Stimulated activated CD8-positive, alpha-beta memory T cell treated with anti-CD3 and anti-CD28 coated beads, Interleukin-7, amount 100 ng/mL, for 48 hours (primary cell): ENCODE measurements at regions not wholly inside any gene's neighbourhood (a gene's known extent, or its start where the extent isn't known, plus 50 kb on each side); places are given as distances from the start of the nearest gene placed in this dataset.
"Not testable (repeated sequence)": the region's sequence is repeated elsewhere in the genome, so short reads cannot be mapped to it uniquely, and the experiment has no call there.

ENCODE experiments used
- DNase-seq, 2 donors: peaks; one replicate each; pipeline ENCODE4 v3.0.0-alpha.2; 2020; ENCODE audit warnings: low read depth in 1 of 2; ENCODE audit errors: extremely low read depth in 1 of 2

DNA sequence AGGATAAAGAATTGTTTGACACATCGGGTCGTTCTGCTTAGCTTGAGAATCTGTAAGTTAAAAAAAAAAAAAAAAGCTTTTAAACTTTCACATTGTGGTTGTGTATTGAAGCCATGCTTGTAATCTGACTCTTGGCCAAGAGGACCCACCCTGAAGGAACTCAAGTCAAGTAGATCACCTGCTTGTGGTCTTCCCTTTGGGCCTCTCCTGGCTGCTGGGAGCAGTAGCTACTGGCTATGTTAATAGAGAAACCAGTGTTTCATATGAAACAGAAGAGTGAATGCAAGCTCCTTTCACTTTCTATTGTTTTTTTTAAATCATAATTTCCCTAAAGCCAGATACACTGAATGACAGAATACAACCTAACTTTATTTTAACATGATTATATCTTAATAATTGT, 402.4 kb upstream of the NDST4 start:
- DNase-seq: no peak

DNA sequence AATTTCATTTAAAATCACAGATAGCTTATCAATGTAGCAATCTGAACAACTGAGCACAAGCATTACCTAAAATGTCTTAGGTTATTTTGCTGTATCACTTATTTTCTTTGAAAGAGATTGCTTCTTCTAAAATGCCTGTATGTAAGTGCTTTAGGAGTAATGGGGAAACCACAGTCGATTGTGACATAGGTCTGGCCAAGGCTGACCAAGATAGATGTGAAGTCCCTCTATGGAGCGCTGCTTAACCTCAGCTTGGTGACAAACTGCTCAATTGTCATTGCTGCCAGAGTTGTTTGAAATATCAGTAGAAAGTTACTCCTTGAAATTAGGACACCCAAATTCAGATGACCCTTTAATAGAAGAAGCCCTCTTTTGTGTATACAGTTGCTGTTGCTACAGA, 401.9 kb upstream of the NDST4 start:
- DNase-seq: no peak

DNA sequence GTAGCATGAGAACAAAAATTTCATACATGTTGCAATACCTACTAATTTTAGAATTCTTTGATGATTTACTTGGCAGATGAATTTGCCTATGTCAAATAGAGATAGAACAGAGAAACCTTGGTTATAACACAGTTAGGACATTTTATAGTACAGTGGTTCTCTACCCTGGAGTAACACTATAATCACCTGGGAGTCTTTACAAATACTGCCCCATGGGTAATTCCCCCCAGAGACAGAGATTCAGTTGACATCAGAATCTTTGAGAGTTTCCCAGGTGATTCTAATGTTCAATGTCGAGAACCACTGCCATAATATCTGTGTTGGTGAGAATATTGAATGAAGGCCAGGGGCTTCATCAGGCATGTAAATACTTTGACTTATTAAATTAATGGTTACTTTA, 401.3 kb upstream of the NDST4 start:
- DNase-seq: no peak

DNA sequence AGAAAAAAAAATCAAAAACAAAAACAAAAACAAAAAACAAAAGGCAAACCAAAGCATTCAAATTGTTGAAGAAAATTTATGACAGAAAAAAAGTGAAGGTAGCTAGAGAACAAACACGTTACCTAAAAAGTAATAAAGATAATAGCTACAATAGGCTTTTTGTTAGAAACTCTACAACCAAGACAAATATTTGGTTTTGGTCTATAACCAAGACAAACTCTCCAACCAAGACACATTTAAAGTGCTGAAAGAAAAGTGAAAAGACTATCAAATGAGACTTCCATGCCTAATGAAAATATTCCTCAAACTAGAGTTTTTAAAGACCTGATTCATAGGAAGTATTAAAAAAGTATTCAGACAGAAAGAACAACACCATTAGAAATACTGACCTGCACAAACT, 391.9 kb upstream of the NDST4 start:
- DNase-seq: no peak

DNA sequence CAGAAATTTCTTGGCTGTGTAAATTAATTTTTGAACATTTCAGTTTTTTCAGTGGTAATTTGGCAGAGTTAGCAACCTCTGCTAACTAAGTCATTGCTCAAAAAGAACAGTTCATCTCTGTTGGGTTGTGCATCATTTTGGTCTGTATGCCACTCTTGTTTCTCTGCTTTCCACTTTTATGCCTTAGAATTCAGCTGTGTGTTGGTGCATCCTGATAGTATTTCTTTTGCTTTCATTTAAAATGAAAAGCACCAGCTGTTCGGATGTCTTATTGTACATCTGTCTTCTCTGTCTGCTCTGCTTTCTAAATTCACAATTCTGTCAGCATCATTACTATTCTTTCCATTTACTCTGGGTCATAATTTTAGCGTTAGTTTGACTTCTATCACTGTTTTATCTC, 388.2 kb upstream of the NDST4 start:
- DNase-seq: no peak

DNA sequence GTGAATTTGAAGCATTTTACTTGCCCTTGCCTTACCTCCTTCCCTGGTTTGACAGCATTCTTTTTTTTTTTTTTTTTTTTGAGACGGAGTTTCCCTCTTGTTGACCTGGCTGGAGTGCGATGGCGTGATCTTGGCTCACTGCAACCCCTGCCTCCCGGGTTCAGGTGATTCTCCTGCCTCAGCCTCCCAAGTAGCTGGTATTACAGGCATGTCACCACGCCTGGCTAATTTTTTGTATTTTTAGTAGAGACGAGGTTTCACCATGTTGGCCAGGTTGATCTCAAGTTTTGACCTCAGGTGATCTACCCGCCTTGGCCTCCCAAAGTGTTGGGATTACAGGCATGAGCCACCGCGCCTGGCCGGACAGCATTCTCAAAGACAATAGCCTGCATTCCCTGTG, 380.4 kb upstream of the NDST4 start:
- not testable (repeated sequence) for DNase-seq

DNA sequence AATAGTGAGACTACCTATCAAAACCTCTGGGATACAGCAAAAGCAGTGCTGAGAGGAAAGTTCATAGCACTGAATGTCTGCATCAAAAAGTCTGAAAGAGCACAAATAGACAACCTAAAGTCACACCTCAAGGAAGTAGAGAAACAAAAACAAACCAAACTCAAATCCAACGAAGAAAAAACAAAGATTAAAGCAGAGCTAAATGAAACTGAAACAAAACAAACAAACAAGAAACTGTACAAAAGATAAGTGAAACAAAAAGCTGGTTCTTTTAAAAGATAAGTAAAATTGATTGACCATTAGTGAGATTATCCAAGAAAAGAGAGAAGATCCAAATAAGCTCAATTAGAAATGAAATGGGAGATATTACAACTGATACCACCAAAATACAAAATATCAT, 378.3 kb upstream of the NDST4 start:
- DNase-seq: no peak

DNA sequence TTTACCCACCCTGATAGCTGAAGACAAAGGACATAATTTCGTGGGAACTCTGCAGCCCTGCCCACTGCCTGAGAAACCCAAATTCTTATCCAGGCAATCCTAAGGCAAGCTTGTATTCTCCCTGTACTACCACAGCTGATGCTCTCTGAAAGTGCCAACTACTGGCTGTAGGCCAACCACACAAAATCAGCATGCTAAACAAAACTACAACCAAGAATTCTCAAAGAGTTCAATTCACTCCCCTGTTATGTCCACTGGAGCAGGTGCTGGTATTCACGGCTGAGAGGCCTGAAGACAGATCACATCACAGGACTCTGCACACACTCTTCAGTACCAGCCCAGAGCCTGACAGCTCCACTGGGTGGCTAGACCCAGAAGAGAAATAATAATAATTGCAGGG, 375.9 kb upstream of the NDST4 start:
- DNase-seq: no peak

DNA sequence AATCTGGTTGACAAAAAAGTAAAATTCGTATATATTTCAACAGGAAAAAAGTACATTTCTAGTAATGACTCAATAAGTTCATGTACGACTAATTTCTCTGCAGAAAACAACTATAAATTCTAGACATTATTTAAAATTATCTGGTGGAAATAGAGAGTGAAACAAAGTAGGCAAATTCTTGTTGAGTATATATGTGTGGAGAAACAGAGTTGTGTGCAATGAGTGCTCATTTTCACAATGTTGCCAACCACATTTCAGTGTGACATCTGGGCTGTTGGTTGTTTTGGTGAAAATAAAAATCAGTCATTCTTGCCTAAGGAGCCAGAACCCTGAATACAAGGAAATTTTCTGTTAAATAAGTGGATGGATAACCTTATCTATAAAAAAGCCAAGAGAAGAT, 372.0 kb upstream of the NDST4 start:
- no peak for DNase-seq

DNA sequence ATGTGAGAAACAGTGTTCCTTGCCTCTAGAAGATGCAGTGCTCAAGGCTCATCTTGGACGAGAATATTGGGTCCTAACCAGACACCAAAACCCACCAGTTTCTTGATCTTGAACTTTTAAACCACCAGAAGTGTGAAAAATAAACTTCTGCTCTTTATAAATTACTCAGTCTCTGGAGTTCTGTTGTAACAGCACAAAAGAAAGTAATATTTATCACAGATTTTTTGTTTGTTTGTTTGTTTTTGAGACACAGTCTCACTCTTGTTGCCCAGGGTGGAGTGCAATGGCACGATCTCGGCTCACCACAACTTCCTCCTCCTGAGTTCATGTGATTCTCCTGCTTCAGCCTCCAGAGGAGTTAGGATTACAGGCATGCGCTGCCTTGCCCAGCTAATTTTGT, 371.1 kb upstream of the NDST4 start:
- DNase-seq: no peak

DNA sequence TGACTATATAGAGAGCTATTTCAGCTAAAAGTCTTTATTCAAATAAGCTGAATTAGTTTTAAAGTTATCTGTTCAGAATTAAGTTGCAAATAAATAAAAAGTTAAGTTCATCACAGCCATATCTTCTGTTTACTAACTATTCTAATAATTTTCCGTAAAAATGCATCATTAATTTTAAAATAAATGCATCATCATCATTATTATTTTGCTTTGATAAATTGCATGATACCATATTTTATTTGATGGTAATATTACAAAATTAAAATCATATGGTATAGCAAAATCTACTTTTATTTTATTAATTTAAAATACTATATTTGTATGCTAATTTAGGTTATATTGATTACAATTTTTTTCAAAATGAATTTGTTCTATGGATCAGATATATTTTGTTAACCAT, 357.3 kb upstream of the NDST4 start:
- no peak for DNase-seq

DNA sequence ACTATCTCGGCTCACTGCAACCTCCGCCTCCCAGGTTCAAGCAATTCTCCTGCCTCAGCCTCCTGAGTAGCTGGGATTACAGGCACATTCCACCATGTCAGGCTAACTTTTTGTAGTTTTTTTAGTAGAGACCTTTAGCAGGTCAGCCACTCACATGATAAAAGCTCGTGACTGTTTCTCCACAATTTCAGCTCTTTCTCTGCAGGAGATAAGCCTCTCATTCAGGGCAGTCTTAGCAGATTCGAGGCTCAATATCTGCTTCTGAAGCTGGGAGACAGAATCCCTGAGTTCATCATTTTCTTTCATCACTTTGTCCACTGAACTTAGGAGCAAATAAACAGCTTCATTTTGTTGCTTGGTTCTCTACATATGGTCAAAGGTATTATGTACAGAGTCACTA, 345.9 kb upstream of the NDST4 start:
- DNase-seq: not testable (repeated sequence)

DNA sequence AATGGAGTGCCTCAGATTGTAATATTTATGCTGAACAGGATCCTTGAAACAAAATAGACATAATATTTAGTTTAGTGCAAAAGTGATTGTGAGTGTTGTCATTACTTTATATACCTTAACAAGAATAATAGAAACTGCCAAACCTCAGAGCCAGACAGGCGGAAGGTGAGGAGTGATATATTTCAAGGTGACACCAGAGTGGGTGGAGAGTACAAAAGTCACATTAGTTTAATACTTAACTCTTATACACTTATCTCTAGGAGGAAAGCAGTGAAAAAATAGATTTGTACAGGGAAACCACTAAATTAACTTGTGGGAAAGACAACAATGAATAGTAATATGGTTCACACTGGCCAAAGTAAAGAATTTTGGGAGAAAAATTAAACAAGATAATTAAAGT, 342.8 kb upstream of the NDST4 start:
- DNase-seq: no peak

DNA sequence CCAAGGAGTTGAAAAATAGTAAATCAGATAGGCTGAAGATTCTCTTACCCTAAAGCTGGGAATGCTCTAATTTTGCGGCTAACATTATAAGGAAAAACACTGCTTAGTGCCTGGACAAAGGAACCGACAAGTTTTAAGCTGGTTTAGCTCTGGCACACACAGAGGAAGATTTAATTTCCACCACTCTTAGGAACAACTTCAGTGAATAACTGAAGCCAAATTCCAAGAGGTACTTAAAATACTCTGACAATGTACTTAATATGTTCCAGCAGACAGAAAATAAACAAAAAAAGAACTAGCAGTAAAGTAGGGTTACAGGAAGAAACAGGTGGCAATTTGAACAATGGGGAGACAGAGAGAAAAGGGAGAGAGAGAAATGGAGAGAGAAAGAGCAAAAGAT, 340.8 kb upstream of the NDST4 start:
- no peak for DNase-seq

DNA sequence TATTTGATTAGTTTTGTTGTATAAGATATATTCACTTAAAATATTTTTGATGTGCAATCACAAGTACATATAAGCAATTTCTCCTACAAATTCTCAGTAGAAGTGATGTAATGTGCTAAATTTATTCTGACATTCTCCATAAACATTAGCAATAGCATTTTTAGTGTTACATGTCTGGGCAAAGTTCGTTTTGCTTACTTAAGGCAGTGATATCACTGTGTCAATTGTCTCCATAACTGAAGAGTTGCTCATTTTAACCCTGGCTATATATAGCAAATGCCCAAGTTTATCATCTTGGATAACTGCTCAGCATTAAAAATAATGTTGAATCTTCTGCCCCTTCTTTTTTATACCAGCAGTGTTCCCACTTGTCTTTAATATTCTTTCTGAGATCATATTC, 340.0 kb upstream of the NDST4 start:
- DNase-seq: no peak

DNA sequence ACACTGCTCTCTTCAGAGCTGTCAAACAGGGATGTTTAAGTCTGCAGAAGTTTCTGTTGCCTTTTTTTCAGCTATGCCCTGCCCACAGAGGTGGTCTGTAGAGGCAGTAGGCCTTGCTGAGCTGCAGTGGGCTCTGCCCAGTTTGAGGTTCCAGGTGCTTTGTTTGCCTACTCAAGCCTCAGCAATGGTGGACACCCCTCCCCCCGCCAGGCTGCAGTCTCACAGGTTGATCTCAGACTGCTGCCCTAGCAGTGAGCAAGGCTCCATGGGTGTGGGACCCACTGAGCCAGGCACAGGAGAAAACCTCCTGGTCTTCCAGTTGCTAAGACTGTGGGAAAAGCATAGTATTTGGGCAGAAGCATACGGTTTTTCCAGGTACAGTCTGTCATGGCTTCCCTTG, 338.8 kb upstream of the NDST4 start:
- DNase-seq: not testable (repeated sequence)

DNA sequence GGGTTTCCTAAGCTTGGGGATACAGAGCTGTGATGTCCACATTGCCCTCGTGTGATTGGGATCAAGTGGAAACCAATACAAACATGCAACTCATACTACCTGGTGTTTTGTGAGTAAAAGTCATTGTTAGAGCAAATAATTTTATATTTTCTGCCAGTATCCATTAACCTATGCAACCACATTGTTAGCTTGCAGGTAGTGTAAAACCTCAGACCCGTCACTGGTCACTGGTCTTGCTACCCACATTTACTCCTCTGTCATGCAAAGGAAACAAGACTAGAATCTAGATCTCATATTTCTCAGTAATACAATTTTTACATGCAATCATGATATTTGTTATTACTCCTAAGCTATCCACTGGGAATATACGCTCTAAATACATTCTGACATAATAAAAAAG, 324.3 kb upstream of the NDST4 start:
- no peak for DNase-seq

DNA sequence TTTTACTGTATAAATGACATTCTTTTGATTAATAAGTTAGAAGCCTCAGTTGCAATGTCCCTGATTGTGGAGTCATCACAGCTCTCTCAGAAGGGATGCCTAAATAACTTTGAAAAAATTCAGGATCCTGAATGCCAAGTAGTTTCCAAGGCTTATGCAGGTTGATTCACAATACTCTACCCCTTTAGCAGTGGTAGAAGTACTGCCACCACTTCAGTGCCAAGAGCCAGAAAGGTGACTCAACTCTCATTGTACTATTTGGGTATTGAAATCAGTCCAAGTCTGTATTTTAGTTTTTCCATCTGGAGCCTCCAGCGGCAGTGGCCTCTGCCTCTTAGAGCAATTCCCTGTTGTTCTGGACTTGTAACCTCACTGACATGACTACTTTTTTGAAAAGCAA, 320.1 kb upstream of the NDST4 start:
- no peak for DNase-seq

DNA sequence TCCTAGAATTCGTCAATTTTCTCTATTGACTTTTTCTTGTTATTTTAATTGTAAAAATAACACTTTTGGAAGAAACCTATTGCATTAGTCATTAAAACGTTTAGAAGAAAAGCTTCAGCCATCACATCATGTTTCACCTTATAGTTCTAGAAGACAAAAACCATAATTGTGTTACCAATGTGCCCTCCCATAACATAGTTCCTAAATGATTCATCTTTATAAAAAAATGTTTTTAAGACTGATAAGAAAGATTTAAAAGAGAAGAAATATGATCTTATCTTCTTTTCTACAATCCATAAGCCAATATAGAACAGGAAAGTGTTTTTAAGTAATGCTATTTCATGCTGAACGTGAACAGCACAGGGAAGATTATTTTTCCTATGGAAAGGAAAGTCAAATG, 316.6 kb upstream of the NDST4 start:
- no peak for DNase-seq

DNA sequence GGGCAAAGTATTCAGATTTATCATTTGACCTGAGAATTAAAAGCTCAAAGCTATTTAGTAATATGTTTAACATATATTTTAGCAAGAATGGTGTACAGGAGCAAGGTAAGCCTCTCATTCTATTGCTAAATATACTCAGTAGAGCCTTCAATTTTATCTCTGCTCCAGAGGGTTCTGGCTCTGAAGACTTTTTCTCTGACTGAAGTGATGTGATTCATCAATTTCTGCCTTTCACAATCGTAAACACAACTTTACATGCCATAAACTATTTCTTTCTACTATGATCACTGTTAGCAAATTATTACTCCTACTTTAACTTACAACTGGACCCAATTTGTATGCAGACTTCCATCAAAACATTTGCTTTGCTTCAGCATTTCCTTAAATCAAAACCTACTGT, 315.0 kb upstream of the NDST4 start:
- DNase-seq: no peak

DNA sequence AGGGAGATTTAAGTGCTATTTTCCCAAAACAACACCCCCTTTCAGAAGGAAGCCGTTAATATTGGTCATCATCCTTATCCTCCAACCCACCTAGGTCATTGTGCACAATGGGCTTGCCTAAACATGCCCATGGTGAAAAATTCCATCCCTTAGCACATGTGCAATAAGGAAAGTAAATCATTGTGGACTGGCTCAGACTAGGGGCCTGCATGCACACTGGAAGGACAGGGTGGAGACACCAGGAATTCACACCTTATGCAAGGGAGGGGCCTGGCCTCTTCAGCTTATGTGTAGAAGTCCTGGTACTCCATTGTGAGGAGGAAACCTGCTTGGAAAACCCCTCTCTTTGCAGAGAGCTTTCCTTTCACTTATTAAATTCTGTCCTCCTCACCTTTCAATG, 311.4 kb upstream of the NDST4 start:
- DNase-seq: no peak

DNA sequence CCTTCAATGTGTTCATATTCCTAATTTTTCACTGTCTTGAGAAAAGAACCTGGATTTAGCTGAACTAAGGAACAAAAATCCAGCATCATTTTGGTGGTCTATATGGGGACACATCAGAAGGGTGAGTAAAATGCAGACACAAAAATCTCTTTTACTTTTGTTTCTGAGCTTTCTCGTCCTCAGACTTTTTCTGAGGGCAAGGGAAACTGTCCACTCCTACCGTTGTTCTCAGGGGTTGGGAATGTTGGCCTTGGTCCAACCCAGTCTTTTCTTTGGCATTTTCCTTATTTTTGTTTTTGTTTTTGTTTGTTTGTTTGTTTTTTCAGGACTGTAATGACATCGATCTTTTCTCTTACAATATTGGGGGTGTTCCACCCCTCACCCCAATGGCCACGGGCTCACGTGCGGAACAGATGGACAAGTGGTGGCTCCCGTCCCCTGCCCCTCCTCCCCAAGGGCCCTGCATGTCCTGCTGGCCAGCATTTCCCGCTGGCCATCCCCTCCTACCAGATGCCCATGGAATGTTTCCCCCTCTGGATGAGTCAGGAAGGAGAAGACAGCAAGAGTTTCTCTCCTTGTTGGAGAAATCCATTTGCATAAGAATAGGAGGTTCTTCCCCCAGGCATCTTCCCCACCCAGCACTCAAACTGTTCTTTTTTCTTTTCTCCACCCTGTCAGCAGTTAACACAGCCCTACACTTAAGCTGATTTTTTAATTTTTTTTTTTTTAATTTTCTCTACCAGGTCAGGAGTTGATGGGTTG, 305.4 kb upstream of the NDST4 start:
- no peak for DNase-seq

DNA sequence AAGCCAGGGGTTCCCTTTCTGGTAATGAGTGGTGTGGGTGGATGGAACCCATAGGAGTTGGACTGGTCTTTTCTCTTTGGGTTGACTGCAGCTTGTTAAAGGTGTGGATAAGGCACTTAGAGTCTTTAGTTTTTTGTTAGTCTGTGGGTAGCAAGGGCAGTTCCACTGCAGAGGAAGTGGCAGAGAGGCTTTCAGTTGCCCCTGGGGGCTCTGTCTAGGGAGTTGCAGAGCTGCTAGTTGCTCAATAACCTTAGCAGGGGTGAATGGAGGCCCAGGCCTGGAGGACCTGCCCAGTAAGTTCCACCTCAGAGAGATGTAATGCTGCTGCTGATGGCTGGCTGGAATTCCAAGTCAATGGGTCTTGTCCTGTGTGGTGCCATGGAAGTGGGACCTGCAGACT, 282.6 kb upstream of the NDST4 start:
- no peak for DNase-seq
